Keratinocyte (primary cell): ENCODE measurements at regions not wholly inside any gene's neighbourhood (a gene's known extent, or its start where the extent isn't known, plus 50 kb on each side); places are given as distances from the start of the nearest gene placed in this dataset.

Experiments used
- DNase-seq: peaks from one replicate; pipeline ENCODE4 v3.0.0-alpha.2; 2011; ENCODE audit warnings: low read depth, missing footprints, low spot score
- FAIRE-seq: peaks from 2 replicates; lab custom pipeline; 2011; peaks lifted over from hg19 to GRCh38; lab: Jason Lieb, UNC
- H2AFZ ChIP-seq: 2 replicates; pipeline ENCODE4 v1.6.0; 2012; ENCODE audit warnings: low read length, control low read depth, inconsistent platforms; ENCODE audit not compliant: control insufficient read depth
- H3K27ac ChIP-seq: 2 replicates; pipeline ENCODE4 v1.5.1; 2011; ENCODE audit warnings: low read length; ENCODE audit not compliant: control insufficient read depth, insufficient read depth
- H3K27me3 ChIP-seq: 3 replicates; pipeline ENCODE4 v1.6.0; 2011; ENCODE audit warnings: low read length; ENCODE audit not compliant: control insufficient read depth, insufficient read depth; ENCODE audit errors: extremely low read depth
- H3K36me3 ChIP-seq, 2 experiments: 2 replicates in 1 of 2; 3 replicates in 1 of 2; pipeline ENCODE4 v1.5.1; 2011; ENCODE audit warnings: low read length in 2 of 2, mild to moderate bottlenecking in 1 of 2; ENCODE audit not compliant: control insufficient read depth in 2 of 2, insufficient read depth in 2 of 2; ENCODE audit errors: extremely low read depth in 1 of 2
- H3K4me1 ChIP-seq: 3 replicates; pipeline ENCODE4 v1.5.1; 2011; ENCODE audit warnings: low read length; ENCODE audit not compliant: control insufficient read depth, insufficient read depth; ENCODE audit errors: extremely low read depth
- H3K4me2 ChIP-seq: 3 replicates; pipeline ENCODE4 v1.6.0; 2011; ENCODE audit warnings: low read depth, low read length; ENCODE audit not compliant: control insufficient read depth, insufficient read depth; ENCODE audit errors: extremely low read depth
- H3K4me3 ChIP-seq, 3 experiments: fragments of 200-600 bp in 1 of 3; sonication (generic) in 1 of 3; 2 replicates in 2 of 3; 3 replicates in 1 of 3; pipeline ENCODE4 v1.5.1; 2011 to 2016; ENCODE audit warnings: low read length in 3 of 3, mild to moderate bottlenecking in 3 of 3, control low read depth in 2 of 3, inconsistent platforms in 1 of 3, low read depth in 1 of 3, mixed read lengths in 1 of 3, mixed run types in 1 of 3, moderate library complexity in 1 of 3; ENCODE audit not compliant: control insufficient read depth in 2 of 3, insufficient read depth in 2 of 3; ENCODE audit errors: extremely low read depth in 1 of 3
- H3K79me2 ChIP-seq: 2 replicates; pipeline ENCODE4 v1.6.0; 2012; ENCODE audit warnings: low read length; ENCODE audit not compliant: control insufficient read depth, insufficient read depth
- H3K9ac ChIP-seq: 3 replicates; pipeline ENCODE4 v1.6.0; 2011; ENCODE audit warnings: low read length; ENCODE audit not compliant: control insufficient read depth, insufficient read depth; ENCODE audit errors: extremely low read depth
- H3K9me1 ChIP-seq: 3 replicates; pipeline ENCODE4 v1.6.0; 2011; ENCODE audit warnings: low read length; ENCODE audit not compliant: control insufficient read depth, insufficient read depth; ENCODE audit errors: extremely low read depth
- H3K9me3 ChIP-seq: 2 replicates; pipeline ENCODE4 v1.5.1; 2012; ENCODE audit warnings: low read depth, low read length; ENCODE audit not compliant: control insufficient read depth
- H4K20me1 ChIP-seq: 3 replicates; pipeline ENCODE4 v1.6.0; 2011; ENCODE audit warnings: low read length; ENCODE audit not compliant: control insufficient read depth, insufficient read depth; ENCODE audit errors: extremely low read depth
- EZH2 ChIP-seq: IDR thresholded peaks from one replicate; pipeline ENCODE4 v1.6.1; 2012; ENCODE audit warnings: inconsistent platforms, mild to moderate bottlenecking, low read length, moderate library complexity
- dilution Hi-C: fragments of 300-500 bp; cut with MboI; formaldehyde crosslinking; loops from one replicate; pipeline ENCODE4 v1.7.0; 2020; ENCODE audit warnings: low sequenced_read_pairs; ENCODE audit not compliant: extremely low pct_ligation_motif_present
- TF ChIP-seq, protein P1 (sequence below), 3 experiments: IDR thresholded peaks in 1 of 3; conservative IDR thresholded peaks in 1 of 3; optimal IDR thresholded peaks in 1 of 3; 2 replicates in 2 of 3; 3 replicates in 1 of 3; pipeline versions ENCODE3 to v1.5.1; 2011; ENCODE audit warnings: low read length in 3 of 3, mild to moderate bottlenecking in 3 of 3, moderate library complexity in 2 of 3, control low read depth in 1 of 3, inconsistent platforms in 1 of 3; ENCODE audit not compliant: insufficient read depth in 2 of 3; ENCODE audit errors: extremely low read depth in 1 of 3

DNA sequence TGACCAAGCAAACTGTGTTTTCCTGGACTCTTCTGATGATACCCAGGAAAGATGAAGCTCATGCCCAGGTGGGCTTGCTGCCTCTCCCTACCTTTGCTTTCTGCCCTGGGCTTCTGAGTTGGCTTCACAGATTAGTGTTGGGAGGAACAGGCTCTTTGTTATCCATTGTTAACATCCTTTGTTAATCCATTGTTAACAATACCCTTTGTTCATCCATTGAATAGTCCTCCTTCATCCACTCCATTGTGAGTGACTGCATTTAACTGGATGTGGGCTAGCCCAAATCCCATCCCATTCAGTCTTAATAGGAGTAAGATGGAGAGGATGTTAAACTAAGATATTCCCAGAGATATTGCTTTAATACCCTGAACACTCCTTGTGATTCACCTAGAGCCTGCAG is 199.0 kb upstream of the LNX1 start:
- Histone ChIP-seq H3K27me3 (peaks cover 2% of the 10 kb centered on the region), H3K9me1 (no peaks in the 10 kb centered on the region), H3K4me3 (no peak overlapping the region), H2AFZ (no peak overlapping the region), H3K4me1 (no peaks in the 10 kb centered on the region), H3K9ac (no peak overlapping the region), H3K4me2 (no peak overlapping the region), H4K20me1 (no peaks in the 10 kb centered on the region), H3K27ac (no peak overlapping the region), H3K9me3 (no peaks in the 10 kb centered on the region), H3K36me3 (no peaks in the 10 kb centered on the region), H3K79me2 (no peaks in the 10 kb centered on the region)
- dilution Hi-C loops: no loop called here
- DNase-seq: no peak
- TF ChIP-seq EZH2: no peak
- TF ChIP-seq, protein P1, sequence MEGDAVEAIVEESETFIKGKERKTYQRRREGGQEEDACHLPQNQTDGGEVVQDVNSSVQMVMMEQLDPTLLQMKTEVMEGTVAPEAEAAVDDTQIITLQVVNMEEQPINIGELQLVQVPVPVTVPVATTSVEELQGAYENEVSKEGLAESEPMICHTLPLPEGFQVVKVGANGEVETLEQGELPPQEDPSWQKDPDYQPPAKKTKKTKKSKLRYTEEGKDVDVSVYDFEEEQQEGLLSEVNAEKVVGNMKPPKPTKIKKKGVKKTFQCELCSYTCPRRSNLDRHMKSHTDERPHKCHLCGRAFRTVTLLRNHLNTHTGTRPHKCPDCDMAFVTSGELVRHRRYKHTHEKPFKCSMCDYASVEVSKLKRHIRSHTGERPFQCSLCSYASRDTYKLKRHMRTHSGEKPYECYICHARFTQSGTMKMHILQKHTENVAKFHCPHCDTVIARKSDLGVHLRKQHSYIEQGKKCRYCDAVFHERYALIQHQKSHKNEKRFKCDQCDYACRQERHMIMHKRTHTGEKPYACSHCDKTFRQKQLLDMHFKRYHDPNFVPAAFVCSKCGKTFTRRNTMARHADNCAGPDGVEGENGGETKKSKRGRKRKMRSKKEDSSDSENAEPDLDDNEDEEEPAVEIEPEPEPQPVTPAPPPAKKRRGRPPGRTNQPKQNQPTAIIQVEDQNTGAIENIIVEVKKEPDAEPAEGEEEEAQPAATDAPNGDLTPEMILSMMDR (optimal IDR thresholded peaks at IDR 0.05 in 1 of 3, IDR thresholded peaks at IDR 0.05 in 1 of 3, conservative IDR thresholded peaks at IDR 0.05 in 1 of 3; ENCODE audit: extremely low read depth in 1 of 3, insufficient read depth in 2 of 3, low read length in 3 of 3): no peak
- FAIRE-seq: no peak

DNA sequence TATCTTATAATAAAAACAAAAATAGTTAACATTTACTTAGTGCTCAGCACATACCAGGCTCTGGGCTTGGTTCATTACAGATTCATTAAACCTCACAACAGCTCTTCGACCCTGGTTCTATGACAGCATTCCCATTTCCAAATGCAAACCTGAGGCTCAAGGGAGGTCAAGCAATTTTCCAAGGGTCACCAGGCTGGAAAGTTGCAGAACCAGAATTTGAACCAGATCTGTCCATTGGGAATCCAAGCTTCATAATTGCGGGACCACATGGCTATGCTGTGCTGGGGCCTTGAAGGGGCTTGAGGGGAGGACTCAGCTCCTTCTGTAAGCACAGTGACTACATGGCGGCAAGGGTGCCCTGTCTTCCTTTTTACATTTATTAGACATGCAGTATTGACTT is 197.3 kb upstream of the LNX1 start:
- no peak overlapping the region for H3K4me3 ChIP-seq
- no peaks in the 10 kb centered on the region for H3K9me3 ChIP-seq
- no peak overlapping the region for H3K9ac ChIP-seq
- FAIRE-seq (no peak), DNase-seq (no peak)
- H3K27ac ChIP-seq: no peak overlapping the region
- no peak overlapping the region for H2AFZ ChIP-seq
- H3K36me3 ChIP-seq: no peaks in the 10 kb centered on the region
- H4K20me1 ChIP-seq: no peaks in the 10 kb centered on the region
- peaks cover 2% of the 10 kb centered on the region for H3K27me3 ChIP-seq
- no peak overlapping the region for H3K4me2 ChIP-seq
- H3K79me2 ChIP-seq: no peaks in the 10 kb centered on the region
- TF ChIP-seq, protein P1 (optimal IDR thresholded peaks at IDR 0.05 in 1 of 3, IDR thresholded peaks at IDR 0.05 in 1 of 3, conservative IDR thresholded peaks at IDR 0.05 in 1 of 3; ENCODE audit: extremely low read depth in 1 of 3, insufficient read depth in 2 of 3, low read length in 3 of 3): no peak
- no peak for TF ChIP-seq EZH2
- dilution Hi-C loops: no loop called here
- H3K4me1 ChIP-seq: no peaks in the 10 kb centered on the region
- H3K9me1 ChIP-seq: no peaks in the 10 kb centered on the region
